Stimulated activated naive CD4-positive, alpha-beta T cell (primary cell): ENCODE measurements at regions not wholly inside any gene's neighbourhood (a gene's known extent, or its start where the extent isn't known, plus 50 kb on each side); places are given as distances from the start of the nearest gene placed in this dataset.

Experiments
- DNase-seq, 6 experiments: peaks; one replicate each; lab custom pipeline; 2025; lab: John Stamatoyannopoulos, UW

DNA sequence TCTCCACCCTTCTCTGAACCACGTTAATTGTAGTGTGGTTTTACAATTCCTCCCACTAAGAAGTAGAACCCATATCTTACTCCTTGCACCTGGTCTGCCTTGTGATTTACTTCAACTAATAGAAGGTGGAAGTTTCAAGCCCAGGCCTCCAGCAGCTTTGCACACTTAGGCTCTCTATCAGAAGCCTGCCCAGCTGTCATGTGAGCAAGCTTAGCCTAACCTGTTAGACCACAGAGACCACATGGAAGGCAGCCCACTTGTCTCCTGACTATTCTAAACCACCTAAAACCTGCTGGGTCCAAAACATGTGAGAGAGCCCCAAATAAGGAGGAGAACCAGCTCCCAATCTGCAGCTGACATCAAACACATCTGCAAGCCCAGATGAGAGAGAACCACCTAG lies 127.6 kb upstream of the BTBD3 start:
- no peak for DNase-seq

DNA sequence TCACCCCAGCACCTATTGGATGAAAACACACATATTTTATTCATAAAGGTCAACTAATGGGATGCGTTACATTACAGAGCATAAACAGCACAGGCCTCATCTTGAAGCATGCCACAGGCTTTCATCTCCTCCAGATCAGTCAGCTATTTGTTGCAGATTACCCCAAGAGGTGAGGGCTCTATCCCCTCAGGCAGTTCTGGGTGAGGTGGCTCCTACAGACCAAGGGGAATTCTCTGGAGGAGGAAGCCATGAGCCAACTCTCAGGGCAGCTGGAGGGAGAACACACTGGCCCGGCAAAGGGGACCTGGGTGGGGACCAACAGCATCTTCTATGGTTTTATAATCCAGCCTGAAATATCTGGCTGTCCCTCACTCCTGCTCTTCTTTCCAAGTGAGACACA lies 126.4 kb upstream of the BTBD3 start:
- no peak for DNase-seq

DNA sequence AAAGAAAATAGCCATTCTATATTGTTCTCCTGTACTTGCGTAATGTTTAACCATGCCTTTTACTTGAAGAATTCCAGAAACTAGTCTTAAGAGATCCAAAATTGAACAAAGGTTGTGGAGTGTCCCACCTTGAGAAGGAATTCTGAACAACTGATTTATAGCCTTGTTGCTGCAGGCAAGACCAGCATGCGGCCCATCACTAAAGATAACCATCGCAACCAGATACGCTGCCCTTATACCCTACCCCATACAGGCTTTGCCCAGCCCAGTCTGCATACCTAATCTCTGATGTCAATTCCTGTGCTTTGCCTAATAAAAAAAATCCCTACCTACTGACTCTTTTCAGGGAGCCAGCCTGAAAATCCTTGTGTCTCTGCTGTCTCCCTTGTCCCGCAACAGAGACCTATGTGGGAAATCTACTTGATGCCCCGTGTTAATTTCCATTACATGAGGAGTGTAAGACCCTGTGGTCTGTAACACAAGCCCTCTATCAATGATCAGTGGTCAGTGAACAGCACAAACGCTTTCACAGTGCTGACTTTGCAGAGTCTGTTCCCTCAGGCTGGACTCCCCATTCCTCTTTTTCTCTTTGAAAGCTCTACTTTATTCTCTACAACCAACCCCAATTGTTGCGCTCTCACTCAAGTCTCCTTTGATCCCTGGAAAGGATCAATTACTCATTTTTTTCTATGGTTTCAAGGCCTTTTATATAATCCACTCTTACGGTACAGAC lies 125.7 kb upstream of the BTBD3 start:
- DNase-seq = no peak

GRCh38 chr20:11792568-11792953 lies 125.1 kb upstream of the BTBD3 start:
- no peak for DNase-seq

GRCh38 chr20:11794525-11794924 lies 123.2 kb upstream of the BTBD3 start:
- DNase-seq = no peak

DNA sequence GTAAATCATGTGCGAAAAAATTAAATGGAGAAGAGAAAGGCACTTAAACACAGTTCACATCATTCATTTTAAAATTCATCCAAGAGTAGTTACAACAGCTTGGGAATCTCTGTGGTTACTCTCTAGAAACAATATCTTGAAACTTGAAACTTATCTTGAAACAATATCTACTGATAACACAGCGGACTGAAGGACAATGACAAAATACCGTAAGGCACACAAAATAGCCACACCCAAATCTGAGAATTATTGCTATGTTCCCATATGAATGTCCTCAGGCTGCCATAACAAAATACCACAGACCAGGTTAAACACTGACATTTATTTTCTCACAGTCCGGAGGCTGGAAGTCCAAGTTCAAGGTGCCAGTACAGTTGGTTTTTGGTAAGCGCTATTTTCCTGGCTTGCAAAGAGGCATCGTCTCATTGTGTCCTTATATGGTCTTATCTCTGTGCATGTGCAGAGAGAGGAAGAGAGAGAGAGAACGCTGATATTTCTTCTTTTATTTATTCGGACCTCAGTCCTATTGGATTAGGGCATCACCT lies 122.5 kb upstream of the BTBD3 start:
- DNase-seq = no peak

- DNase-seq = no peak
Observed at GRCh38 chr20:11796026-11796425, 121.7 kb upstream of the BTBD3 start.

GRCh38 chr20:11797156-11797555 lies 120.5 kb upstream of the BTBD3 start:
- DNase-seq = no peak

- DNase-seq = no peak
Observed at GRCh38 chr20:11799281-11799684, 118.4 kb upstream of the BTBD3 start.

DNA sequence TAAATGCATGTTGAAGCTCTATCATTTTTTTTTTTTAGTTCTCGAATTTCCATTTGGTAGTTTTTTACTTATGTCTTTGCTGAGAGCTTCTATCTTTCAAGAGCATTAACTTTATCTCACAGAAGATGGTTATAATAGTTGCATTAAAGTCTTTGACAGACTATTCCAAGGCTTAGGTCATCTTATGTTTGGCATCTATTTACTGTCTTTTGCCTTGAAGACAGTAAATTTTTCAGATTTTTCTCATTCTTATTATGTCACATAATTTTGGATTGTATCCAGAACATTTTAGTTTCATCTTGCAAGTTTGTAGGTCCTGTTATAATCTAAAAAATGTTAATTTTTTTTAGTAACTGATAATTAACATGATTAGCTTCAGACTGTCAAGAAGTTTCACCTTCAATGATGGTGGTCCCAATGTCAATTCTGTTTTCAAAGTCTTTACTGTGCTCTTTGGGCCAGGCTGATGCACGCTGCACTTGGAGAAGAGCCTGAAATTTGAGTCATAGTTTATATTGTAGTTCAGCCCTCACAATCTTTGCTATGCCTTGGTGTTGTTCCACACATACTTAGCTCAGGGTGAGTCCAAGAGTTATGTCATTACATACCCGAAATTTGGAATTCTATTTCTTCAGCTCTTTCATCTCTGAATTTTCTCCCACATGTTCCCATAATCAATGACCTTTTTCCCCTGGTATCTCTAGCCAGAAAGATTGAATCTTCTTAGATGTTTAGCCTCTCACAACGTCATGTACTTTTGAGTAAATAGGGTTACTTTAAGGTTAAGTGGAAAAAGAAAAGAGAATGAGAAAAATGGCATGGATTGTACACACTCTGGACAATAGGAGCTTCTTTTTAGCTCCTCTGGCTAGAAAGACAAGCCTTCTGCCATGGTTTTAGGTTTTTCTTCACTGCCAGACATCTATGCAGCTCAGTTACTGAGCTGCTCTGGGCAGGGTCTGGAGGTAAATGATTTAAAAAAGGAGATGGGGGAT lies 110.3 kb upstream of the BTBD3 start:
- DNase-seq = no peak

DNA sequence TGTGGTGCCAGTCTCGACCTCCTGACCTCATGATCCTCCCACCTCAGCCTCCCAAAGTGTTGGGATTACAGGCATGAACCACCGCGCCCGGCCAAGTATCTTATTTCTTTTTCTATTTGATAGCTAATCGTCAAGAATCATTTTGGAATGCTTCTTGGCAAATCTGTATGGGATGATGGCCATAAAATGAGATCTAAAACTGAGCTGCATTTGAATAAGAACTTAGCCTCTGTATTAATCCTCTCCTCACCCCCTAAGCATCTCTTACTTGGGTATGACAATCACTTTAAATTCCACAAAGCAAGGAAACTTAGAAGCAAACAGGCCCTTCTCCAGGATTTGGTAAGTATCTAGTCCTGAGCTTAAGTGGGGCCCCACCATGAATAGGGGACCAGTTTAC lies 108.9 kb upstream of the BTBD3 start:
- DNase-seq = no peak

DNA sequence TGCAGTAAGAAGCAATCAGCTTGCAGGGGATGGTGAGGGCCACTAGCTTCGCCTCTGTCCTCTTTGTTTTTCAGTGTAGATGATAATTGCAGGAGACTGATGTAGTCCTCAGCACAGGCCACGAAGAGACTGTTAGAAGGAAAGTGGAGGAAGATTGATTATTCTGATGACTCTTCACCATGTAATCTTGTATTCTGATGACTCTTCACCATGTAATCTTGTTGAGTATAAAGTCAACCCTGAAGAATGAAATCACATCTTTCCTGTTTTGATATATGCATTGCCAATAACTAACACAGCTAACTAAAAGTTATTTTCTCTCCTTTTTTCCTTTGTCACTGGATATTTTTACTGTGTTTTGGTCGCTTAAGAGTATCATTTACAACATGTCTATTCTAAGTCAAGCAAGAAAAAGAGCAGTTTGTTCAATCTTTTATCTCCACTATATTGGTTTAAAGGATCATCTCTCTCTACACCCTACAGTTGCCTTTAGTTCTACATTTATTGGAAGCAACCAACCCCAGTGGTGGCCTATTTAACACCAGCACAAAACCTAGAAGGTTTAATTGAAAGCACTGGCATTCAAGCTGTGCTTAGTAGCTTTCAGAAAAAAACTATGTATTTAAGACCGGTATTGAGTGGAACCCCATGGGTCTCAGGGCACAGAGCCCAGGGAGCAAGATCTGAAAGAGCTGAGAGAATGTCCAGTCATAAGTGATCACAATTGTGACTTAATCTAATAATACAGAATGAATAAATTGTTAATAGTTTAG lies 107.2 kb upstream of the BTBD3 start:
- no peak for DNase-seq

DNA sequence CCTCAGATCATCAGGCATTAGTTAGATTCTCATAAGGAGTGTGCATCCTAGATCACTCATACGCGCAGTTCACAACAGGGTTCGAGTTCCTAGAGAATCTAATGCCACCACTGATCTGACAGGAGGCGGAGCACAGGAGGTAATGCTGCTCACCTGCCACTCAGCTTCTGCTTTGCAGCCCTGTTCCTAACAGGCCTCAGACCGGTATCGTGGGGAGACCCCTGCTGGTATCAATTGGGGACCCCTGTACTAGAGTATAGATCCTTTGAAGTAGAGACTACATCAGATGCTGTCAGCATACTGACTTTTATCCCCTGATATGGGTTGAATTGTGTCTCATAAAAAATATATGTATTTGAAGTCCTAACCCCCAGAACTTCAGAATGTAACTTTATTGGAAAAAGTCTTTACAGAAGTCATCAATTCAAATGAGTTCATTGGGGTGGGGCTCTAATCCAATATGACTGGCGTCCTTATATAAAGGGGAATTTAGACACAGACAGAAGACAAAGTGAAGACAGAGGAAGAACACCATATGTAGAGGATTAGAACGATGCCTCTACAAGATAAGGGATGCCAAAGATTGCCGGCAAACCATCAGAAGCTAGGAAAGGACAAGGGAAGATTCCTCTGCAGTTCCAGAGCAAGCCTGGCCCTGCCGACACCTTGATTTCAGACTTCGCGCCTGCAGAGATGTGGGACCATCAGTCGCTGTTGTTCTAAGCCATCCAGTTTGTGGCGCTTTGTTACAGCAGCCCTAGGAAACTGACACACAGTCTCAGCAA lies 104.4 kb upstream of the BTBD3 start:
- no peak for DNase-seq

DNA sequence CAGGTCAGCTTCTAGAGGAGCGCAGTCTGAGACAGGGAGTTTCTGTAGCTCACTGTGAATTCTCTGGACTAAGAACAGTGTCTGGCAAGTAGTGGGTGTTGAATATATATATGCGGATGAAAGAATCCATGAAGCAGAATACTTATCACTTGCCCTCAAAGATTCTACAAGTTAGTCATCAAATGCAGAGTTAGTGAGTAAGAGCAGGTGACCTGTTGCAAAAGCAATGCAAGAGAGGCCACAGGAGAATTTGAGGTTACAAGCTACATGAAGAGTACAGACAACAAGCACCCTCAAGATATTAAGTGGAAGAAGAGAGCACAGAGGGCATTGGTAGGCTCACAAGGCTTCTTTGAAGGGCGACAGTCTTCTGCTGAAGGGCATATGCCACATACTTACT lies 103.4 kb upstream of the BTBD3 start:
- DNase-seq = no peak

DNA sequence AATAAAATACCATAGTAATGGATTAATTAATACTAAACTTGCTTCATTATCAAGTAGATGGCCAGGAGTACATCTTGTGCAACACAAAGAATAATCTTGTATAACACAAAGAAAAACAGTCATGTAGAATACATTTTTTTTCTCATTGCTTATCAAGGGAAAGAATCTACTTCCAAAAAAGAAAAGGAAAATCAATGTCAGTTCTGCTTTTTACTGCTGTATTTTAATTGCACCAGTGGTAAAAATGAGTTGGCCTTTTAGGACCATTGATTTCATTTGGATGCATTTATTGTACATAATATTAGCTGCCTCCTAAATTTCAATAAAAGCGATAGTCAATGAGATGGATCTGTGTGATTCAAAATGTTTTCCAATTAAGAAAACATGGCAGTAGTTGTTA lies 96.9 kb upstream of the BTBD3 start:
- no peak for DNase-seq

DNA sequence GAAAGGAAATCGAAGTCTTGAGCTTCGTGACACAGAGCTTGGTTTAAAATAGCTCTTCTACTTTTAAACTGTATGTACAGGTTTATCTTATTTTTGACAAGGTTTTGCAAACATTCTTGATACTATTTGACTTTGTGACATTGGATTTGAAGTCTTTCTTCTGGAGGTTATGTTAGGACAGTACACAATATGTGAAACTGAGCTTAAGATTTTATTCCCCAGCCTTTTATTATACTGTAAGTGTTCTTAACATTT lies 95.2 kb upstream of the BTBD3 start:
- DNase-seq = no peak

GRCh38 chr20:11826334-11826733 lies 91.4 kb upstream of the BTBD3 start:
- DNase-seq = no peak

DNA sequence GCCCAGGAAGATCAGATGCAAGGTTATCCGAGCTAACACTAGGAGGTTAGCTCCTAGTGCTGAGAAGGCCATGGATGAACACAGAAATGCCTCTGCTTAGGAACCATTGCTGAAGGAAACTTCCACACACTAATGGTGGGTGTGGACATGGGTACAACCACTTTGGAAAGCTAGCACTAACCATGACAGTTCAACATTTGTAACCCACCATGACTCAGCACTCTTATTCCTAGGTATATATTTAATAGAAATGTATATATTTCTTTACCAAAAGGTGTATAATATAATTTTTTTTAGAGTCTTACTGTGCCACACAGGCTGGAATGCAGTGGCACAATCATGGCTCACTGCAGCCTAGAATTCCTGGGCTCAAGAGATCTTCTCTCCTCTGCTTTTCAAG lies 85.3 kb upstream of the BTBD3 start:
- DNase-seq = no peak

- DNase-seq = no peak
Observed at GRCh38 chr20:11832851-11833250, 84.8 kb upstream of the BTBD3 start.

GRCh38 chr20:11833825-11834224 lies 83.9 kb upstream of the BTBD3 start:
- DNase-seq = no peak

GRCh38 chr20:11838076-11838636 lies 79.5 kb upstream of the BTBD3 start:
- DNase-seq = no peak
